HT-29 (cell line): ENCODE measurements at regions not wholly inside any gene's neighbourhood (a gene's known extent, or its start where the extent isn't known, plus 50 kb on each side); places are given as distances from the start of the nearest gene placed in this dataset.
"Not testable (repeated sequence)": the region's sequence is repeated elsewhere in the genome, so short reads cannot be mapped to it uniquely, and the experiment has no call there.

Experiments
- DNase-seq: peaks from one replicate; pipeline ENCODE4 v3.0.0-alpha.2; 2015; ENCODE audit warnings: low spot score

DNA sequence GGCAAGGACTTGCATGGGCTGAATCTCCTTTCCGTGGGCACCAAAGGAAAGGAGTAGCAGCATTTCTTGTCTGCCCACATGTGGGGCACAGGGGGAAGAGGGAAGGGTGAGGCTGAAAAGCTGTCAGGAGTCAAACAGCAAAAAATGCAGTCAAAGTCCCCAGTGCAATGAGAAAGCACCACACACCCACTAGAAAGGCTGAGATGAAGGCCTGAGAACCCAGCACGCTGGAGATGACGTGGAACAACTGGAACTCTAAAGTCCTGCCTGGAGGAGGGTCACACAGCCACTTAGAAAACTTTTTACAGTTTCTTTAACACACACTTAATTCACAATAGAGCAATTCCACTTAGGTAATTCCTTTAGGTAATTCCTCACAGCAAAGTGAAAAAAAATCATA is 94.6 kb upstream of the IGFBPL1 start:
- no peak for DNase-seq

DNA sequence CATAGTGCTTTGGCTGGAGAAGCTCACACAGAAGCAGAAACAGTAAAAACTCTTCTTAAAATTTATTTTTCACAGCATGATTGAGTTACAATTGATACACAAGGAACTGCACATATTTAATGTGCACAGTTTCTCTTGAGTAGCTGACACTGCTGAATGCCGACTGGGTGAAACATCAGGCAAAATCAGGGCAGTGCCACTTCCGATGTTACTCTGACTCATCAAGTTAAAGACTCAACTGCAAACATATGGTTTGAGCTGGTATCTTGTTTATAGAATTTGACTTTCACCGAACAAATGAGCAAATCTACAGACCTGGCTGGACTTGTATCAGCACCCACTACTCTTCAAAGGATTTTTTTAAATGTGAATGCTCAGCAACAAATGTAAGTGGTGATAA is 92.0 kb upstream of the IGFBPL1 start:
- DNase-seq, result peak; percentile 12

DNA sequence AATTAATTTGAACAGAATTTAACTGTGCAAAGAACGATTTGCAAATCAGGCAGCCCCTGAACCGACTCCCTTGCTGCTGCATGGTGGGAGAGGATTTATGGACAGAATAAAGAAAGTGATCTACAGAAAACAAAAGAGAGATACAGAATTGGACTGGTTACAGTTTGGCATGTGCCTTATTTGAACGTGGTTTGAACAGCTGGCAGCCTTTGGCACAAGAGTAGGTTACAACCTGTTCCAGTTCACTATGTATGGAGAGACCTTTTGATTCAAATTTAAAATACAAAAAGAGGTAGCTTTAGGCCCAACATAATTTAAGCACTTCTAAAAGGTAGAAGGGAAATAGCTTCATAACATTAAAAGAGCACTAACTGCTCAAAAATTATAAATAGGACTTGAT is 90.8 kb upstream of the IGFBPL1 start:
- DNase-seq, result not testable (repeated sequence)

DNA sequence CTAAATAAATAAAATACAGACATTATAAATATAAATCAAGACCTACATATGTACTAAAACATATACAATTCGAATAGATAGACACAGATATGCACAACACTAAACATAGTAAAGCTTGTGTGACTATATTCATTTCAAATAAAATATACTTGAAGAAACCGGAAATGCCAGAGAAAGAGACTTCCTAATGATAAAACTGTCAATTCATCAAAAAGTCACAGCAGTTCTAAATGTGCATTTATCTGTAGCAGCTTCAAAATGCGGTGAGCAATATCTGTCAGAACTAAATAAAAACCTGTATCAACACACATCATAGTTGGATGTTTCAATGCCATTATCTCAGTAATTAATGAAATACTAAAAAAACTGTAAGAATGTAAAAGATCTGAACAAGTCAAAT is 86.1 kb upstream of the IGFBPL1 start:
- DNase-seq, result not testable (repeated sequence)

DNA sequence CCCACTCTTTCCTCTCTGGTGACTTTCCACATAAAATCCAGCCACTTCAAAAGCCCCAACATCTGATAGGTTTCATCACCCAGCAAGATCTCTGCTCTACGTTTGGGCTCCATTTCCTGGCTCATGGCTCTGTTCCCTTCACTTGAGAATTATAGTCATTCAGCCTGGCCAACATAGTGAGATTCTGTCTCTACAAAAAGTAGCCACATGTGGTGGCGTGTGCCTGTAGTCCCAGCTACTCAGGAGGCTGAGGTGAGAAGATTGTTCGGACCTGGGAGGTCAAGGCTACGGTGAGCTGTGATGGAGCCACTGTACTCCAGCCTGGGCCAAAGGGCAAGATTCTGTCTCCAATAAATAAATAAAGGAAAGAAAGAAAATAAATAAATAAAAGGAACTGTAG is 83.3 kb upstream of the IGFBPL1 start:
- no peak for DNase-seq

DNA sequence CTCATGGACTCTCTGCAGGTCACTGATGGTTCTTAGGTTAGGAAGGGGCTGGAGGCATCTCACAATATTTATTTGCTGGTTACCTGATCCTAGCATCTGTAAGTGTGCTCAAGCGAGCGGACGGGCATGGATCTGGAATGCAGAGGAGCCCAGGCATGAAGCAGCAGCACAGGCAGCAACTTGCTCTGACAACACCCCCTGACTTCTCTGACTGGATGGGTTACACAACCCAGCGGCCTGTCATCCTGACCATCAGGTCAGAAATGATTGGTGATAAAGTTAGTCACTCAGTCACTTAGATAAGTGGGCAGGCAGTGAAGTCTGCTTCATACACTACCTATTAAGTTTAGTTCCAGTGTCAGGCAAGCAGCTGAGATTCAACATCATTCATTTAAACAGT is 75.9 kb upstream of the IGFBPL1 start:
- DNase-seq, result not testable (repeated sequence)

DNA sequence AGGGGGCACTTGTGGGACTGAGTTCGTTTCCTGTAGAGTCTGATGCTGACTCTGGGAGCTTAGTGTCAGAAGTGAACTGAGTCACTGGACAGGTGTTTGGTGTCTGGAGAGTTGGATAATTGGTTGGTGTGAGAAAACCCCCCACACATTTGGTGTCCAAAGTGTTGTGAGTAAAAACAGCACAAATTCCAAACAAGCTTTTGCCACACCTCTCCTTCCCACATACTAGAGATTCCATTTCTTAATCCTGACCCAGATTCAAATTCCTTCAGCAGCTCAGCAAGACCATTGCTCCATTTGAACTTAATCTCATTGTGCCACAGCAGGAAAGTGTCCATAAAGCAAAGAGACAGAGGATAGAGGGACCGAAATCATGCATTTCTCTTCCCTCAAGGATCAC is 74.3 kb upstream of the IGFBPL1 start:
- not testable (repeated sequence) for DNase-seq

DNA sequence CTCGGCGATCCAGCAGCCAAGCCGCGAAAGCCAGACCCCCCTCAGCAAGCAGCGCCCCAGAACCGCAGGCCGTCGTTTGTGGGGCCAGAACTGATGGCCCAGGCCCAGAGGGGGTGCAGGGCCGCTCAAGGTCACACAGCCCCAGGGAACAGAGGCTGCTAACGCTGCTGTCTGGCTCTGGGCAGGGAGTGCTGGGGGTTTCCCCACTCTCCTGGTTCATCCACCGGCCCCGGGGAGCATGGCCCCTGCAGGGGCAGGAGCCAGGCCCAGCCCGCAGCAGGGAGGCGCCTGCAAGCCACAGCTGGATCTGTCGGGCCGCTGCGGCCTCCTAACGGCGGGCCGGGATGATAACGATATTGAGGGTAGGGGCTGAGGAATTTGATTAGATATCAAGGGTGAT is 64.8 kb upstream of the IGFBPL1 start:
- no peak for DNase-seq

DNA sequence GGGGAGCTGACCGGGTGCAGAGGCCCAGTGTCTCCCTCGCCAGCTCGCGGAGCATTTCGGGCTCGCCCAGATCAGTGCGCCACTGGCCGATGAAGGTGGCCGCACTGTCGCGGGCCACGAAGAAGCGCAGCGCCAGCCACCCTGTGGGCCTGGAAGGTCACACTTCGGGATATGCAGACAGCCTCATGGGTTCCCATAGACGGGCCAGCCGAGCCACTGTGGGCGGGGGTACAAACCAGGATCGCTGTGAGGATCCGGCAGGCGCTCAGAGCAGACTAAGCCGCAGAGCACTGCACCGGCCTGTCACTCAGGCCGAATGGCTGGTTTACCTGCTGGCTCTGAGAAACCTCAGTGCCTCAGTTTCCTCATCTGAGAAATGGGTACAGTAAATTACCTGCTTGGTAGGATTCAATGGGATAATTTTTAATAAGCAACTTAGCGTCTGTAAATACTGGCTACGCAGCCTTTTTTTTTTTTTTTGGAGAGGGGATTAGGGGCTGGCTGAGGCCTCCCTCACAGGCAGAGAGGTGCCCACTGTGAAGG is 64.0 kb upstream of the IGFBPL1 start:
- no peak for DNase-seq

DNA sequence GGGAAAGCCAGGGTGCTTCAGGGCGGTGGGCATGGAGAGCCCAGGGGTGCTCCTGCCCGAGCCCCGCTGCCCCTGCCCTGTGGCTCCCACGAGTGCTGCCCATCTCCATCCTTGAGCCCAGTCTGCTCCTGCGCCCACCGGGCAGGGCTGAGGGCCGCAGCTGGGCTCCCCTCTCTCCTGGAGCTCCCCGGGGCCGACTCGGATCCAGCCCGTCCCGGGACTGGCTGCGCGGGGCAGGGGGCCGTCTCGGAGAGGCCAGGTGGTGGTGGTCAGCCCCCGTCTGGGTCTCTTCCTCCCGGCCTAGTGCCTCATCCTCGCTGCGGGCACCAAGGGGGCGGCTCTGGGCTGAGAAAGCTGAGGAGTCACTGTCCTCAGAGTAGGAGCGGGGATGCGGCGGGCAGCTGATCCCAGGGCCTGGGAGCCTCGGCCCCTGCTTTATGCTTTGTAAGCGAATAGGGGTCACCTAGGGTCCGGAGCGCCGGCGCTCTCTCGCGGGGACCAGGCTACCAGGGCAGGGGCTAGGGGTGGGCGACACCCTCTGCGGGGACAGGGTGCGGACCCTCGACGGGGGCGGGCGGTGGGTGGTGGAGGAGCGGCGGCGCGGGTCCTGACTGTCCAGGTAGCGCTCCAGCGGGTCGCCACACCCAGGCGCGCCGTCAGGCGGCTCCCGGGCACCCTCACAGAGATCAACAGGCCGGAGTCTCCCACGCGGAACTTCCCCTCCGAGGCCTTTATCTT is 63.3 kb upstream of the IGFBPL1 start:
- DNase-seq, result not testable (repeated sequence)

DNA sequence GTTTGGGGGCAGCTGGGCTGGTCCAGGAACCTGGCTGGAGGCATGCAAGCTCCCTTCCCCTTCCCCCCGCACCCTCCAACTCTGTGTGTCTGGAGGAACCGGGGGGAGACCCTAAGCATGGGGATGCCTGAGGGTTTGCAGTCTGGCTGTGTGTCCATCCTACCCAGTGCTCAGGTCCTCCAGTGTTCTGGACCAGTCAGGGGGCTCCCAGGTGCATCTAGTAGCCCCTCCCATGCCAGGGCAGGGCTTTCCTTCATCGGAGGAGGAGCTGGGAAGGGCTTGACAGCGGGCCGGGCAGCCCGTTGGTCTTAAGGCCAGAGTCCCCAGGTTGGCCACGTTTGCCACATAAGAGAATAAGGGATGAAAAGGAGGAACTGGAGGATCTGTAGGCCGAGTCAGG is 62.6 kb upstream of the IGFBPL1 start:
- DNase-seq, result no peak

DNA sequence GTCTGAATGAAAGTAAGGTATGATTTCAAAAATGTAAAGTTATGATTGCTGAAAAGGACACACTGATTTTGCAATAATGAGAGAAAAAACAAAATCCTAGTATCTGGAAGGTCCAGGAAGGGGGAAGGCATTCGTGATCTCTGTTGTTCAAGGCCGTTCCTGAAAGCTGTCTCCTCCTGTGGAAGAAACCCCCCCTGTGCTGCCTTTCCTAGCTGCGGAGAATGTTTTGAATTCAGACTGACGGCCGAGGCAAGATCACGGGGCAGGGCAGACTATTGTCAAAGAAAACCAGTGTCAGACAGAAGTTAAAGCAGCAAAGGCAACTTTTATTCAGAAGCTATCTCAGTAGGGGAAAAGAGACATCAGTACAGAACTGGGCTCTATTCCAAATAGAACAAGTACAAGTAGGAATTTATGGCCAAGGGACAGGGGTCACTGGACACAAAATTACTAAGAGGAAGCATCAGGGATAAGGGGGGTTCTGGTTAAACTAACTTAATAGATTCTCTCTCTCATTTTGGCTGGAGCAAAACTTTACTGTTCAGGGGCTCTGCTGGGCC is 61.9 kb upstream of the IGFBPL1 start:
- DNase-seq, result no peak

DNA sequence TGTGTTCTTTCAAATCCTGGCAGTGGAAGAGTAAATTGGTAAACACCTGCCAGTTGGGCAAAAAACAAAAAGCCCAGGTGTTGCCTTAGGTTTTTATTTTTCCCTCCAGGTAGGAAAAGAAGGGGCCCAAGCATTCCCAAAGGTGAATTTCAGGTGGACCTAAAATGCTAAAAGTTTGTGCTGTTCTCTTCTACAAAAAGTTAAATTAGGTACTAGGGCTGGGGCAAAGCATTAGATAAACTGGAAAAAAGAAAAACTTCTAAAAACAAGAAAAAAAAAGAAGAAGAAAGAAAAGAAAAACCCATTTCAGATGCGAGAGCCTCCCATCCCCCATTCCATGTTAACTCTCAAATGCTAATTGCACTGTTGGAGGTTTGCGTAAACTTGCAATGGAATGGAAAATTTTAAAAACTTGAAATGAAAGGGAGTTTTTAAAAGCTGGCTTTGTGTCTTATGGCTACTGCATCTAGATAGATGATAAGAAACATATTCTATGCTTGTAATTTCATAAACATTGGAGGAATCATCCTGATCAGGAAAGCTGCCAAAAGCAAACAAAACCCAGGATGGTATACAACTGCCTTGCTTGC is 59.9 kb upstream of the IGFBPL1 start:
- DNase-seq, result not testable (repeated sequence)

DNA sequence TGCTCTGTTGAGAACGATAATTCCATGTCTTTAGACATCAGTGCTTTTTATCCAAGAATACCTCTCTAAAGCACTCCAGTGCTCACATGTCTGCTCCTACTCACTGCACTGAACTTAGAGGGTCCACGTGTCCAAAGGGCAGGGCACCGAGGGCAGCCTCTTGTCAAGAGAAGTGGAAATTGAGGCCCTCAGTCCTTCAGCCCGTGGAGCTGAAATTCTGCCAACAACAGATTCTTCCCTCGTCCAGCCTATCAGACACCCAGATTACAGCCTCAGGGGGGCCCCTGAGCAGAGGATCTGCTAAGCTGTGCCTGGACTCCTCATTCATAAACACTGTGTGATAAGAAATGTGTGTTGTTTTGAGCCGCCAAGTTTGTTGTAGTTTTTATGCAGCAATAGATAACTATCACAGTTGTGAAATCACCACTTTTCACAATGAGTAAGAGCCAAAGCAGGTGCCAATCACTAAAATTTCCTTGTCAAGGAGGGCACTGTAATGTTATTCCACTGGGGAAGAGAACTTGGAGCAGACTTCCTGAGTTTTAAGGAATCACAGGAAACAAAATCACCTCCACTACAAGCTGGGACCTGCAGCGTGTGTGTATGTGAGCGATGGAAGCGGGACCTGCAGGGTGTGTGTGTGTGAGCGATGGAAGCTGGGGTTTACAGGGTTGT is 58.8 kb upstream of the IGFBPL1 start:
- no peak for DNase-seq

DNA sequence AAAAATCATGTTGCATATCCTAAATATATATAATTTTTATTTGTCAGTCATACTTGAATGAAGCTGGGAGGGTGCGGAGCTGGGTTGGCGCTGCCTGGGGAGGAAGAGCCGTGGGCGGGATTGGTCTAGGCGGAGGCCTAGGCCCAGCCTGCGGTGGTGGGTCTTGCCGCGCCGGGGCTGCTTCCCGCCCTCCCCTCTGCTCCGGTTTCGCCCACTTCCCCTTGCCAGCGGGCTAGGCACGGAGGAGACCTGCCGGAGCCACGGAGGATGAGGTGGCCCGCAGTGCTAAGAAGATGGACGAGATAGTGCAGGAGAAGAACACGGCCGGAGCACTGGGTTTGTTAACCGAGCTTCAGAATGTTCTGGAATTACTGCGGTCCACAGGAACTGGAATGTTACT is 54.0 kb upstream of the IGFBPL1 start:
- DNase-seq, result no peak

DNA sequence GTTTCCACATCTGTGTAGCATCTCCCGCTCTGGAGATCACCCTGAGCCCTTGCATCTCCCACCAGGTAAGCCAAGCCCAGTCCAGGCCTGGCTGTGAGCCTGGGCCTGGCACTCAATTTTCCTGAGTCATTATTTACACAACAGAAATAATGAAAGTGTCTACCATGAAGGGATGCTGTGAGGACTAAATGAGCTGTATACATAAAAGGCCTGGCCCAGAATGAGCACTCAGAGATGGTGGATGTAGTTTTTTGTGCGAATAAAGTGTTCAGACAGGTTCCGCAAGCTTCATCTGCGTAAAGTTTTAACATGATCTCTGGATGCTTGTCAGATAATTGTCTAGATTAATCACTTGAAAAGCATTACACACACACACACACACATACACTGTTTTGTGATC is 50.2 kb upstream of the IGFBPL1 start:
- peak; percentile 7 for DNase-seq
